ENCODE measurements at regions not wholly inside any gene's neighbourhood (a gene's known extent, or its start where the extent isn't known, plus 50 kb on each side); places are given as distances from the start of the nearest gene placed in this dataset.

DNA sequence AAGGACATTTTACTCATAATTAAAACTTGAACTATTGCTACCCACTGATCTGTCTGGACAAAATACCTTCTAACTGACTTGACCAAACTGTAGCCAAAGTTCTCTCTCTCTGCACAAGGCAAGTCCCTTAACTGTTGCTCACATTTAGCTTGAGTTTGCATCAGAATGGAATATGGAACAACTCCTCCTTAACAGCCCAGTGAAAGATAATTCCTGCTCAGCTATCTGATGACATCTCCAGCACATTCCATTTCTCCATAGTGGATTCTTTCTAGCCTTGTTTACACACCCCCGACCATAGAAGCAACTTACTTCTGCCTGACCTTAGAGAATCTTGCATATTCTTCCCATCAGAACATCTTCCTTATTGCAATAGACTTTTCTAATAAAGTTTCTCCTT, 317.2 kb upstream of the CDH2 start:
- TF ChIP-seq, protein P1, sequence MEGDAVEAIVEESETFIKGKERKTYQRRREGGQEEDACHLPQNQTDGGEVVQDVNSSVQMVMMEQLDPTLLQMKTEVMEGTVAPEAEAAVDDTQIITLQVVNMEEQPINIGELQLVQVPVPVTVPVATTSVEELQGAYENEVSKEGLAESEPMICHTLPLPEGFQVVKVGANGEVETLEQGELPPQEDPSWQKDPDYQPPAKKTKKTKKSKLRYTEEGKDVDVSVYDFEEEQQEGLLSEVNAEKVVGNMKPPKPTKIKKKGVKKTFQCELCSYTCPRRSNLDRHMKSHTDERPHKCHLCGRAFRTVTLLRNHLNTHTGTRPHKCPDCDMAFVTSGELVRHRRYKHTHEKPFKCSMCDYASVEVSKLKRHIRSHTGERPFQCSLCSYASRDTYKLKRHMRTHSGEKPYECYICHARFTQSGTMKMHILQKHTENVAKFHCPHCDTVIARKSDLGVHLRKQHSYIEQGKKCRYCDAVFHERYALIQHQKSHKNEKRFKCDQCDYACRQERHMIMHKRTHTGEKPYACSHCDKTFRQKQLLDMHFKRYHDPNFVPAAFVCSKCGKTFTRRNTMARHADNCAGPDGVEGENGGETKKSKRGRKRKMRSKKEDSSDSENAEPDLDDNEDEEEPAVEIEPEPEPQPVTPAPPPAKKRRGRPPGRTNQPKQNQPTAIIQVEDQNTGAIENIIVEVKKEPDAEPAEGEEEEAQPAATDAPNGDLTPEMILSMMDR (conservative IDR thresholded peaks at IDR 0.05; ENCODE audit: low read depth, low read length), result no peak
- no peak for TF ChIP-seq EZH2 (IDR thresholded peaks at IDR 0.05; ENCODE audit: borderline replicate concordance, low read depth, low read length, poor library complexity, severe bottlenecking)

Measured in A673 (cell line).